H1 (cell line): ENCODE measurements at regions not wholly inside any gene's neighbourhood (a gene's known extent, or its start where the extent isn't known, plus 50 kb on each side); places are given as distances from the start of the nearest gene placed in this dataset.

ENCODE experiments used
- CTCF ChIA-PET: fragments of 300-600 bp; sonication (Branson Sonifier 250); formaldehyde crosslinking; loops from one replicate; lab custom pipeline; 2021; ENCODE audit not compliant: partially characterized antibody; lab: Charles Lee
- POLR2A ChIA-PET: fragments of 300-600 bp; sonication (Branson Sonifier 250); formaldehyde crosslinking; loops from one replicate; lab custom pipeline; 2021; ENCODE audit warnings: inconsistent platforms; ENCODE audit not compliant: partially characterized antibody; lab: Charles Lee
- DNase-seq, 2 experiments: peaks; one replicate each; pipeline versions ENCODE4 v3.0.0 to v3.0.0-alpha.2; 2010 to 2022; ENCODE audit warnings: low spot score in 2 of 2, low read depth in 1 of 2, mixed read lengths in 1 of 2
- FAIRE-seq: peaks from 2 replicates; lab custom pipeline; 2011; peaks lifted over from hg19 to GRCh38; lab: Jason Lieb, UNC
- H2AFZ ChIP-seq: 2 replicates; pipeline ENCODE4 v1.8.1; 2012; ENCODE audit warnings: low read length, inconsistent platforms
- H2AK5ac ChIP-seq: 2 replicates; pipeline ENCODE4 v1.6.1; 2013; ENCODE audit warnings: low read depth, low read length
- H2BK120ac ChIP-seq: replicated peaks from 2 replicates; pipeline ENCODE3; 2013; ENCODE audit warnings: low read depth, low read length, inconsistent platforms
- H2BK12ac ChIP-seq: 2 replicates; pipeline ENCODE4 v1.6.1; 2013; ENCODE audit warnings: low read depth, low read length
- H2BK15ac ChIP-seq: 2 replicates; pipeline ENCODE4 v1.6.1; 2013; ENCODE audit warnings: low read length
- H2BK20ac ChIP-seq: 2 replicates; pipeline ENCODE4 v1.6.1; 2013; ENCODE audit warnings: low read length
- H2BK5ac ChIP-seq: 2 replicates; pipeline ENCODE4 v1.6.1; 2013; ENCODE audit warnings: low read depth, low read length
- H3K14ac ChIP-seq: 2 replicates; pipeline ENCODE4 v1.6.1; 2013; ENCODE audit warnings: inconsistent platforms; ENCODE audit not compliant: insufficient read length
- H3K18ac ChIP-seq: 2 replicates; pipeline ENCODE4 v1.6.1; 2013; ENCODE audit warnings: low read length; ENCODE audit errors: extremely low read depth
- H3K23ac ChIP-seq: 2 replicates; pipeline ENCODE4 v1.6.1; 2013; ENCODE audit warnings: inconsistent platforms; ENCODE audit not compliant: insufficient read length
- H3K23me2 ChIP-seq: 2 replicates; pipeline ENCODE4 v1.6.1; 2013; ENCODE audit warnings: low read depth, low read length
- H3K27ac ChIP-seq: 2 replicates; pipeline ENCODE4 v1.6.1; 2011; ENCODE audit warnings: low read depth, low read length, inconsistent platforms
- H3K27me3 ChIP-seq, 4 experiments: replicated peaks in 1 of 4; 1 replicate in 1 of 4; 2 replicates in 3 of 4; pipeline versions ENCODE4 v1.6.1 to v1.8.1; 2011 to 2013; ENCODE audit warnings: low read length in 3 of 4, mild to moderate bottlenecking in 3 of 4, inconsistent platforms in 2 of 4, mixed read lengths in 2 of 4, moderate library complexity in 1 of 4; ENCODE audit not compliant: control insufficient read depth in 3 of 4, insufficient read depth in 3 of 4; ENCODE audit errors: extremely low read depth in 1 of 4
- H3K36me3 ChIP-seq, 4 experiments: 2 replicates each; pipeline versions ENCODE4 v1.6.1 to v1.8.1; 2011 to 2013; ENCODE audit warnings: mild to moderate bottlenecking in 4 of 4, low read length in 3 of 4, moderate library complexity in 2 of 4, control low read depth in 1 of 4, inconsistent platforms in 1 of 4; ENCODE audit not compliant: insufficient read depth in 4 of 4, control insufficient read depth in 2 of 4
- H3K4ac ChIP-seq: replicated peaks from 2 replicates; pipeline ENCODE3; 2013; ENCODE audit warnings: low read length, low read depth, mixed read lengths, inconsistent platforms; ENCODE audit not compliant: insufficient read length
- H3K4me1 ChIP-seq, 4 experiments: replicated peaks in 1 of 4; 1 replicate in 1 of 4; 2 replicates in 3 of 4; pipeline versions ENCODE4 v1.6.1 to v1.8.1; 2011 to 2013; ENCODE audit warnings: low read length in 3 of 4, inconsistent platforms in 2 of 4, mixed read lengths in 1 of 4; ENCODE audit not compliant: insufficient read depth in 4 of 4, control insufficient read depth in 3 of 4
- H3K4me2 ChIP-seq, 2 experiments: 2 replicates each; pipeline versions ENCODE4 v1.6.1 to v1.8.1; 2011 to 2013; ENCODE audit warnings: low read depth in 2 of 2, low read length in 2 of 2, control low read depth in 1 of 2, inconsistent platforms in 1 of 2, mild to moderate bottlenecking in 1 of 2; ENCODE audit not compliant: insufficient read depth in 1 of 2
- H3K4me3 ChIP-seq, 4 experiments: fragments of 200-600, 300-600 bp in 1 of 4; sonication (generic), shearing (Covaris generic), sonication (Bioruptor Twin) in 1 of 4; 2 replicates each; pipeline versions ENCODE4 v1.5.1 to v1.8.1; 2011 to 2016; ENCODE audit warnings: low read length in 4 of 4, low read depth in 3 of 4, control low read depth in 2 of 4, inconsistent platforms in 2 of 4, mild to moderate bottlenecking in 2 of 4, mixed read lengths in 1 of 4, moderate library complexity in 1 of 4; ENCODE audit not compliant: insufficient read depth in 2 of 4; ENCODE audit errors: extremely low read depth in 1 of 4
- H3K56ac ChIP-seq: replicated peaks from 2 replicates; pipeline ENCODE3; 2013; ENCODE audit warnings: low read depth, mild to moderate bottlenecking, mixed read lengths, low read length, inconsistent platforms; ENCODE audit not compliant: insufficient read length
- H3K79me1 ChIP-seq: 2 replicates; pipeline ENCODE4 v1.6.1; 2013; ENCODE audit warnings: low read depth, low read length, control low read depth
- H3K79me2 ChIP-seq, 2 experiments: 2 replicates each; pipeline versions ENCODE4 v1.6.1 to v1.8.1; 2012 to 2013; ENCODE audit warnings: low read length in 2 of 2, mild to moderate bottlenecking in 2 of 2, inconsistent platforms in 1 of 2; ENCODE audit not compliant: insufficient read depth in 2 of 2, control insufficient read depth in 1 of 2
- H3K9ac ChIP-seq, 4 experiments: replicated peaks in 1 of 4; 1 replicate in 1 of 4; 2 replicates in 3 of 4; pipeline versions ENCODE4 v1.6.1 to v1.8.1; 2011 to 2013; ENCODE audit warnings: low read depth in 3 of 4, low read length in 3 of 4, control low read depth in 2 of 4, mild to moderate bottlenecking in 2 of 4, moderate library complexity in 2 of 4, inconsistent platforms in 1 of 4; ENCODE audit errors: extremely low read depth in 1 of 4
- H3K9me3 ChIP-seq, 2 experiments: 2 replicates each; pipeline versions ENCODE4 v1.6.1 to v1.8.1; 2012 to 2013; ENCODE audit warnings: mild to moderate bottlenecking in 2 of 2, moderate library complexity in 2 of 2, control low read depth in 1 of 2, inconsistent platforms in 1 of 2, low read depth in 1 of 2, low read length in 1 of 2, mixed read lengths in 1 of 2; ENCODE audit not compliant: insufficient read depth in 2 of 2
- H4K20me1 ChIP-seq, 2 experiments: replicated peaks in 1 of 2; 2 replicates each; pipeline versions ENCODE3 to v1.8.1; 2011 to 2013; ENCODE audit warnings: inconsistent platforms in 2 of 2, low read length in 2 of 2, mild to moderate bottlenecking in 1 of 2; ENCODE audit not compliant: insufficient read depth in 2 of 2, control insufficient read depth in 1 of 2
- H4K5ac ChIP-seq: 2 replicates; pipeline ENCODE4 v1.6.1; 2013; ENCODE audit warnings: low read length, low read depth, mixed read lengths, inconsistent platforms; ENCODE audit not compliant: insufficient read length
- H4K8ac ChIP-seq: 2 replicates; pipeline ENCODE4 v1.8.0; 2013; ENCODE audit warnings: mild to moderate bottlenecking, moderate library complexity, low read length, inconsistent platforms; ENCODE audit not compliant: insufficient read depth; ENCODE audit errors: extremely low read depth
- H4K91ac ChIP-seq: replicated peaks from 2 replicates; pipeline ENCODE3; 2013; ENCODE audit warnings: low read length, mixed read lengths, inconsistent platforms; ENCODE audit not compliant: insufficient read length
- CEBPB ChIP-seq: IDR thresholded peaks from 2 replicates; pipeline ENCODE4 v1.6.1; 2012; ENCODE audit warnings: low read depth, low read length
- CHD1 ChIP-seq: IDR thresholded peaks from 2 replicates; pipeline ENCODE4 v1.6.1; 2012; ENCODE audit warnings: low read depth, low read length, improper control_type of control experiment
- CREB1 ChIP-seq: IDR thresholded peaks from 2 replicates; pipeline ENCODE4 v1.6.1; 2012; ENCODE audit warnings: inconsistent platforms
- FOSL1 ChIP-seq: IDR thresholded peaks from 2 replicates; pipeline ENCODE4 v1.6.1; 2011; ENCODE audit warnings: mild to moderate bottlenecking, low read depth, low read length, moderate library complexity; ENCODE audit not compliant: insufficient read depth
- MAFK ChIP-seq: IDR thresholded peaks from 2 replicates; pipeline ENCODE4 v1.6.1; 2012; ENCODE audit warnings: low read depth, mild to moderate bottlenecking, improper control_type of control experiment, low read length
- PHF8 ChIP-seq: fragments of 200-600 bp; sonication (generic); conservative IDR thresholded peaks from 2 replicates; pipeline ENCODE4 v1.7.1; 2012; ENCODE audit warnings: low read depth, mild to moderate bottlenecking, inconsistent platforms, low read length, moderate library complexity
- POLR2AphosphoS5 ChIP-seq: IDR thresholded peaks from 2 replicates; pipeline ENCODE4 v1.6.1; 2011; ENCODE audit warnings: low read depth, low read length
- SIRT6 ChIP-seq: IDR thresholded peaks from one replicate; pipeline ENCODE4 v1.7.1; 2012; ENCODE audit warnings: low read length, inconsistent platforms
- SP1 ChIP-seq: IDR thresholded peaks from 2 replicates; pipeline ENCODE4 v1.6.1; 2011; ENCODE audit warnings: low read depth, low read length
- SRF ChIP-seq: IDR thresholded peaks from 2 replicates; pipeline ENCODE4 v1.6.1; 2011; ENCODE audit warnings: mild to moderate bottlenecking, low read depth, low read length, moderate library complexity
- YY1 ChIP-seq: IDR thresholded peaks from 2 replicates; pipeline ENCODE4 v1.6.1; 2011; ENCODE audit warnings: low read depth, mild to moderate bottlenecking, low read length
- WGBS, 2 experiments: shearing (Covaris generic) in 1 of 2; methylation state at CpG; one replicate each; pipeline versions ENCODE4 v1.1.6 to v1.1.7; 2013 to 2015; ENCODE audit warnings: low lambda C conversion rate in 2 of 2, mixed read lengths in 2 of 2, inconsistent platforms in 1 of 2, low coverage in 1 of 2, missing lambda C conversion rate in 1 of 2; ENCODE audit not compliant: insufficient replicate concordance in 2 of 2, insufficient coverage in 1 of 2, insufficient read length in 1 of 2; ENCODE audit errors: extremely low coverage in 1 of 2, missing lambda C conversion rate in 1 of 2; 5-methylcytosine and 5-hydroxymethylcytosine counted together
- TF ChIP-seq, protein P1 (sequence below): IDR thresholded peaks from 2 replicates; pipeline ENCODE4 v1.6.1; 2011; ENCODE audit warnings: low read length, improper control_type of control experiment
- TF ChIP-seq, protein P2 (sequence below): IDR thresholded peaks from 2 replicates; pipeline ENCODE4 v1.6.1; 2012; ENCODE audit warnings: low read length, inconsistent platforms

DNA sequence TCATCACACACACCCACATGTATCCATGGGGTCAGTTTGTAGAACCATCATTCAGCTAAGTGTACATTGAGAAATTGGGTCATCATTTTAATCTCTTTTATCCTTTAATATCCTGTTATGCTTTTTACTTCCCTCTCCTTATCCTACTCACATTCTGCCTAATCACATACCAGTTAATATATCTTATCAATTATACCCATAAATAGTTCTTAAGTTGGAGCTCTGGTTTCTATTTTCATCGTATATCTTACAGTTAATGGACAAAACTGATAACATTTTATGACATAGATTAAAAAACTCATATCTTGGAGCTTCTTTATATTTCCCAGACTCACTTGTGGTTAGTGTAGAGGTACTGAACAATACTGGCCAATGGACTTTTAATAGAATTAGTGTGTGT is 729.5 kb upstream of the LCORL start:
- Histone ChIP-seq H3K79me1 (no peaks in the 10 kb centered on the region), H2AFZ (no peak overlapping the region), H4K20me1 (no peaks in the 10 kb centered on the region), H3K9ac (no peak overlapping the region), H3K56ac (no peak overlapping the region), H3K27me3 (no peaks in the 10 kb centered on the region), H3K36me3 (no peaks in the 10 kb centered on the region), H3K79me2 (no peaks in the 10 kb centered on the region), H3K4me3 (no peak overlapping the region), H3K9me3 (peaks cover 0 to 4% of the 10 kb centered on the region in 2 experiments; a peak in 1 of 4 replicates), H3K27ac (no peak overlapping the region), H4K91ac (no peak overlapping the region), H4K5ac (no peak overlapping the region), H3K23ac (no peak overlapping the region), H2BK20ac (no peak overlapping the region), H4K8ac (no peak overlapping the region), H2BK12ac (no peak overlapping the region), H3K14ac (no peak overlapping the region), H3K23me2 (no peaks in the 10 kb centered on the region), H3K4ac (no peak overlapping the region), H3K18ac (no peak overlapping the region), H3K4me2 (no peak overlapping the region), H2AK5ac (no peak overlapping the region), H2BK5ac (no peak overlapping the region), H2BK120ac (no peak overlapping the region), H2BK15ac (no peak overlapping the region), H3K4me1 (peaks cover 0 to 3% (median 0%) of the 10 kb centered on the region in 4 experiments; a peak in 1 of 7 replicates)
- ChIA-PET CTCF (interaction anchor here (1.1 kb wide), 1 partner anchor 8 kb away, joined by 3 read pairs; no protein-coding TSS in a partner anchor), POLR2A (no interaction called here)
- no peak for FAIRE-seq
- no peak for DNase-seq
- WGBS, 2 experiments = 95% methylated on average over 1 of the region's 1 CpG; no CpG with 5 or more reads in 1 of the 2 experiments
- no peak for TF ChIP-seq POLR2AphosphoS5
- TF ChIP-seq MAFK = no peak
- no peak for TF ChIP-seq YY1
- TF ChIP-seq FOSL1 = no peak
- TF ChIP-seq, protein P1, sequence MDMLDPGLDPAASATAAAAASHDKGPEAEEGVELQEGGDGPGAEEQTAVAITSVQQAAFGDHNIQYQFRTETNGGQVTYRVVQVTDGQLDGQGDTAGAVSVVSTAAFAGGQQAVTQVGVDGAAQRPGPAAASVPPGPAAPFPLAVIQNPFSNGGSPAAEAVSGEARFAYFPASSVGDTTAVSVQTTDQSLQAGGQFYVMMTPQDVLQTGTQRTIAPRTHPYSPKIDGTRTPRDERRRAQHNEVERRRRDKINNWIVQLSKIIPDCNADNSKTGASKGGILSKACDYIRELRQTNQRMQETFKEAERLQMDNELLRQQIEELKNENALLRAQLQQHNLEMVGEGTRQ = no peak
- no peak for TF ChIP-seq SRF
- TF ChIP-seq SIRT6 = no peak
- TF ChIP-seq CREB1 = no peak
- no peak for TF ChIP-seq CHD1
- TF ChIP-seq PHF8 = no peak
- TF ChIP-seq CEBPB = no peak
- no peak for TF ChIP-seq SP1
- TF ChIP-seq, protein P2, sequence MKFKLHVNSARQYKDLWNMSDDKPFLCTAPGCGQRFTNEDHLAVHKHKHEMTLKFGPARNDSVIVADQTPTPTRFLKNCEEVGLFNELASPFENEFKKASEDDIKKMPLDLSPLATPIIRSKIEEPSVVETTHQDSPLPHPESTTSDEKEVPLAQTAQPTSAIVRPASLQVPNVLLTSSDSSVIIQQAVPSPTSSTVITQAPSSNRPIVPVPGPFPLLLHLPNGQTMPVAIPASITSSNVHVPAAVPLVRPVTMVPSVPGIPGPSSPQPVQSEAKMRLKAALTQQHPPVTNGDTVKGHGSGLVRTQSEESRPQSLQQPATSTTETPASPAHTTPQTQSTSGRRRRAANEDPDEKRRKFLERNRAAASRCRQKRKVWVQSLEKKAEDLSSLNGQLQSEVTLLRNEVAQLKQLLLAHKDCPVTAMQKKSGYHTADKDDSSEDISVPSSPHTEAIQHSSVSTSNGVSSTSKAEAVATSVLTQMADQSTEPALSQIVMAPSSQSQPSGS = no peak
